Stimulated activated effector memory CD8-positive, alpha-beta T cell treated with anti-CD3 and anti-CD28 coated beads, Interleukin-12 subunit alpha, Interleukin-12 subunit beta, amount 100 ng/mL, for 72 hours (primary cell): ENCODE measurements at regions not wholly inside any gene's neighbourhood (a gene's known extent, or its start where the extent isn't known, plus 50 kb on each side); places are given as distances from the start of the nearest gene placed in this dataset.
"Not testable (repeated sequence)": the region's sequence is repeated elsewhere in the genome, so short reads cannot be mapped to it uniquely, and the experiment has no call there.

Experiments used
- ATAC-seq: fragments of 150-1000 bp; cut with Tn5 transposase; 2 replicates; pipeline ENCODE4 v1.10.0; 2021
- DNase-seq, 2 donors: peaks; one replicate each; pipeline ENCODE4 v3.0.0; 2021 to 2022; ENCODE audit warnings: low spot score in 2 of 2
- H3K27ac Mint-ChIP-seq: one replicate; pipeline ENCODE4 v1.8.0; 2022; ENCODE audit warnings: mild to moderate bottlenecking, mixed read lengths
- H3K36me3 Mint-ChIP-seq: one replicate; pipeline ENCODE4 v1.8.0; 2022; ENCODE audit warnings: mild to moderate bottlenecking, mixed read lengths
- H3K4me1 Mint-ChIP-seq: one replicate; pipeline ENCODE4 v1.8.0; 2022; ENCODE audit warnings: mixed read lengths
- H3K4me3 Mint-ChIP-seq: one replicate; pipeline ENCODE4 v1.8.0; 2022; ENCODE audit warnings: mild to moderate bottlenecking, mixed read lengths
- H3K9me3 Mint-ChIP-seq: one replicate; pipeline ENCODE4 v1.8.0; 2022; ENCODE audit warnings: mixed read lengths

- ATAC-seq = no peak
- DNase-seq = no peak
- Mint-ChIP-seq H3K4me3 (no peak overlapping the region), H3K9me3 (no peaks in the 10 kb centered on the region), H3K27ac (no peak overlapping the region), H3K4me1 (no peaks in the 10 kb centered on the region), H3K36me3 (no peaks in the 10 kb centered on the region)
Measured at GRCh38 chr1:55527831-55528230, 312.7 kb upstream of the USP24 start.

- Mint-ChIP-seq H3K9me3 (no peaks in the 10 kb centered on the region), H3K27ac (no peak overlapping the region), H3K4me3 (no peak overlapping the region), H3K36me3 (no peaks in the 10 kb centered on the region), H3K4me1 (no peaks in the 10 kb centered on the region)
- DNase-seq = no peak
- ATAC-seq = no peak
Measured at GRCh38 chr1:55526716-55527115, 311.6 kb upstream of the USP24 start.

GRCh38 chr1:55524006-55524405 is 308.8 kb upstream of the USP24 start:
- DNase-seq (no peak), ATAC-seq (no peak)
- Mint-ChIP-seq H3K4me3 (no peak overlapping the region), H3K36me3 (no peaks in the 10 kb centered on the region), H3K4me1 (no peaks in the 10 kb centered on the region), H3K9me3 (no peaks in the 10 kb centered on the region), H3K27ac (no peak overlapping the region)

DNA sequence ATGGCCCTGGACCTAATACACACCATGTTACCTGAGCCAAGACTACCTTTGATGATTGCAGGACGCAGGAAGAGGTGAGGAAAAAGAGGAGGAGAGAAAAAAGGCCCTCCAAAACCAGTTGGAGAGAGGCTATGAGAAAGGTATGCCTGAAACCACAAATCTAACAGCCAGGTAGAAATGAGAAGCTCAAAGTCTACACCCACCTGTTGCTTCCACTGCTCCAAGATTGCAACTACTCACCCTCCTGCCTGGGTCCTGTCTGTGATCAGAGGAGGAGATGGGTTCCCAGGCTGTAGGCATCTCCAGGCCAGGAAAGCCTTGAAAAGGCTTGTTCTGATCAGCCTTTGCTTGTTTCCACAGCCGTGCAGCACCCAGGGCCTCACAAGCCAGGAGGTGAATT is 307.8 kb upstream of the USP24 start:
- ATAC-seq (no peak), DNase-seq (no peak)
- Mint-ChIP-seq H3K4me3 (no peak overlapping the region), H3K27ac (no peak overlapping the region), H3K9me3 (no peaks in the 10 kb centered on the region), H3K36me3 (no peaks in the 10 kb centered on the region), H3K4me1 (no peaks in the 10 kb centered on the region)

- ATAC-seq = no peak
- DNase-seq = no peak
- Mint-ChIP-seq H3K4me3 (no peak overlapping the region), H3K27ac (no peak overlapping the region), H3K36me3 (no peaks in the 10 kb centered on the region), H3K4me1 (no peaks in the 10 kb centered on the region), H3K9me3 (no peaks in the 10 kb centered on the region)
Measured at GRCh38 chr1:55522353-55522903, 307.3 kb upstream of the USP24 start.

DNA sequence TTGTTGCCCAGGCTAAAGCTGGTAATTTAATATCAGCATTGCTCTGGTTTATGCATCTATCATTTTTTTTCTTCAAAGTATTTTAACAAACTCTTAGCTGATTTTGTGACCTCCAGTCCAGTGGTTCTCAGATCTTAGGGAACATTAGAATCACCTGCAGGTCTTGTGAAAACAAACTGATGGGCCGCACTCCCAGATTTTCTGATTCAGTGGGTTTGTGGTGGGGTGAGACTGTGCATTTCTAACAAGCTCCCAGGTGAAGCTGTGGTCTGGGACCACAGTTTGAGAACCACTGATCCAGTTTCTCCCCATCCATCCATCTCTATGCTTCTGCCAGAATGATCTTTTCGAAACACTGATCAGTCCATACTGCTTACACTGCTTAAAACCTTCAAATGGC is 305.7 kb upstream of the USP24 start:
- H3K4me3 Mint-ChIP-seq = no peak overlapping the region
- ATAC-seq (no peak), DNase-seq (no peak)
- H3K36me3 Mint-ChIP-seq = no peaks in the 10 kb centered on the region
- no peaks in the 10 kb centered on the region for H3K9me3 Mint-ChIP-seq
- no peak overlapping the region for H3K27ac Mint-ChIP-seq
- H3K4me1 Mint-ChIP-seq = no peaks in the 10 kb centered on the region

- Mint-ChIP-seq H3K4me3 (no peak overlapping the region), H3K4me1 (no peaks in the 10 kb centered on the region), H3K27ac (no peak overlapping the region), H3K9me3 (no peaks in the 10 kb centered on the region), H3K36me3 (no peaks in the 10 kb centered on the region)
- ATAC-seq (no peak), DNase-seq (no peak)
Measured at GRCh38 chr1:55519937-55520683, 304.9 kb upstream of the USP24 start.

GRCh38 chr1:55519276-55519675 is 304.1 kb upstream of the USP24 start:
- DNase-seq (no peak), ATAC-seq (no peak)
- Mint-ChIP-seq H3K27ac (no peak overlapping the region), H3K36me3 (no peaks in the 10 kb centered on the region), H3K9me3 (no peaks in the 10 kb centered on the region), H3K4me3 (no peak overlapping the region), H3K4me1 (no peaks in the 10 kb centered on the region)

DNA sequence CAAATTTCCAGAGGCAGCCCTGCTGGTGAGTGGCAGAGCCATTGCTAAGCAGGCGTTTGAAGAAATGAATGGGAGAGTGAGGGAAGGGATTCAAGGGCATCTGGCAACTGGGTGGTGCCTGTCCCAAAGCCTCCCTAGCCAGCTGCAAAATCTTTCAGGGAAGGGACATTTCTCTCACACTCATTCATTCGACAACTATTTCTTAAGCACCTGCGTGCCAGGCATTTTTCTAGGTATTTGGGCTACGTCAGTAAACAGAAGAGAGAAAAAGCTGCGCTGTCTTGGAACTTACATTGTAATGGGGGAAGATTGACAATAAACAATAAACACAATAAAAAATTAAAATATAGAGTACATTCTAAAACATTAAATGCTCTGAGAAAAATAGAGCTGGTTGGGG is 301.9 kb upstream of the USP24 start:
- no peaks in the 10 kb centered on the region for H3K4me1 Mint-ChIP-seq
- H3K36me3 Mint-ChIP-seq = no peaks in the 10 kb centered on the region
- H3K4me3 Mint-ChIP-seq = no peak overlapping the region
- no peak overlapping the region for H3K27ac Mint-ChIP-seq
- DNase-seq = no peak
- no peaks in the 10 kb centered on the region for H3K9me3 Mint-ChIP-seq
- ATAC-seq = no peak

DNA sequence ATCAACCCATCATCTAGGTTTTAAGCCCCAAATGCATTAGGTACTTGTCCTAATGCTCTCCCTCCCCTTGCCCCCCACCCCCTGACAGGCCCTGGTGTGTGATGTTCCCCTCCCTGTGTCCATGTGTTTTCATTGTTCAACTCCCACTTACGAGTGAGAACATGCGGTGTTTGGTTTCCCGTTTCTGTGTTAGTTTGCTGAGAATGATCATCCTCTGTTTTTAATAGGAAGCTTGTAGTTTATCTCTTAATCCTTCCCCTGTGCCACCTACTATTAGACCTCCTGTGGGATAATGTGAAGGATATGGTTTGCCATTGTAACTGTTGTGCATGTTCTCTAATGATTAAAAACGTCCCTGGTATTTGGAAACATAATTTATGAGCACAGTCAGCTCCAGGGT is 299.4 kb upstream of the USP24 start:
- not testable (repeated sequence) for H3K4me1 Mint-ChIP-seq, H3K36me3 Mint-ChIP-seq, H3K4me3 Mint-ChIP-seq, DNase-seq, H3K9me3 Mint-ChIP-seq, H3K27ac Mint-ChIP-seq, ATAC-seq

GRCh38 chr1:55512466-55512865 is 297.3 kb upstream of the USP24 start:
- DNase-seq (no peak), ATAC-seq (no peak)
- Mint-ChIP-seq H3K9me3 (no peaks in the 10 kb centered on the region), H3K4me3 (no peak overlapping the region), H3K27ac (no peak overlapping the region), H3K36me3 (no peaks in the 10 kb centered on the region), H3K4me1 (no peaks in the 10 kb centered on the region)

GRCh38 chr1:55507578-55507931 is 292.4 kb upstream of the USP24 start:
- DNase-seq (no peak), ATAC-seq (peak; percentile 29)
- H3K36me3 Mint-ChIP-seq = no peaks in the 10 kb centered on the region
- no peak overlapping the region for H3K27ac Mint-ChIP-seq
- H3K4me3 Mint-ChIP-seq = no peak overlapping the region
- H3K4me1 Mint-ChIP-seq = no peaks in the 10 kb centered on the region
- no peaks in the 10 kb centered on the region for H3K9me3 Mint-ChIP-seq

DNA sequence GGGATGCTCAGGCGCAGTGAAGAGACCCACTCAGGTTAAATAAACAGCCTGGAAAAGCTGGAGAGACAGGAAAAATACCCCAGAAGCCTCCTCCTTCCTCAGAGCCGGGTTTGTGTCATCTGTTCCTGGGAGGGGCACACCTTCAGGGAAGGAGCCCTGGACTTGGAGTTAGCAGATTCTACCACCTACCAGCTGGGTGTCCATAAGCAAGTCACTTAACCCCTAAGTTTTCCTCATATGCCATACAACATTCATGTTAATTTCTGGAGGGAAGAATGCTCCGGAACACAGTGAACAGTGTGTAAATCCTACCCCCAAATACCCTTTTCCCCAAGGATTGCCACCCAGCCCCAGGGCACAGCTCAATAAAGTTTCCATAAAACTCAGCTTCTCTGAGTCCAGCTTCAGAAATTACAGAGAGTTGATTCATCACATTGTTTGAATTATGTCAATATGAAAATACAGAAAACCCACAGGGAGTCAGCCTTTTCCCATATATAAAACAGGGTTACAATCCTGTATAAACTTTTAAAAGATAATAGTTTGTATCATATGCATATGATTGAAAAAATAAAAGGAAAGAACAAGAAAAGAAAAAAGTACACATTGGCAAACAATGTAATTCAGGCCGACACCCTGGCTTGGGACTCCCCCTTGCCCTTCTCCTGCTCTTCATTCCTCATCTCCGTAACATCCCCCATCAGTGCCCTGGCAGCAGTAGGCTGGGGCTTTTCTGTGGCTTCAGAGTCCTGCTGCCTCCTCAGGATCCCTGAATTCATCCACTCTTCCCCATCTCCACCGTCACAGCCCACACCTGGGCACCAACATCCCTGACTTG is 291.8 kb upstream of the USP24 start:
- ATAC-seq = no peak
- no peak overlapping the region for H3K27ac Mint-ChIP-seq
- no peak for DNase-seq
- no peaks in the 10 kb centered on the region for H3K9me3 Mint-ChIP-seq
- no peak overlapping the region for H3K4me3 Mint-ChIP-seq
- H3K4me1 Mint-ChIP-seq = no peaks in the 10 kb centered on the region
- no peaks in the 10 kb centered on the region for H3K36me3 Mint-ChIP-seq

GRCh38 chr1:55505326-55505725 is 290.2 kb upstream of the USP24 start:
- Mint-ChIP-seq H3K36me3 (no peaks in the 10 kb centered on the region), H3K9me3 (no peaks in the 10 kb centered on the region), H3K4me3 (no peak overlapping the region), H3K4me1 (no peaks in the 10 kb centered on the region), H3K27ac (no peak overlapping the region)
- ATAC-seq = no peak
- no peak for DNase-seq

DNA sequence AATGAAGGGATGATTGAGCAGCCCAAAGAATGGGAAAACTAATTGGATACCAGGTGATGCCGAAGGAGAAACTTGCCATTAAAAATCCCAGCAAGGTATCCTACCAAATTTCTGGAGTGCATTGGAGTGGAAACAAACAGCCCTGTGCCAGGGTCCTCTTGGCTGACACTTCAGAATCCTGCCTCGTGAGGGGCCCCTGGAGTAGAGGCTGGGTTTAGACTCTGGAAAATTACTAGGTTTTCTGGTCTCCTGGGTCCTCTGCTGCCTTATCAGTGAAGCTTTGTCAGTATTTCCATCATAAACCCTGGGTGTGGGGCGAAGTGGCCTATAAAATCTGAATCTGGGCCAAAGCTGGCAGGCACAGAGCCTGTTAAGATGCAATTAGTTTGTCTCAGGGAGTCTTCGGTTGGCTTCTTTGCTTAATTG is 289.2 kb upstream of the USP24 start:
- DNase-seq = no peak
- no peaks in the 10 kb centered on the region for H3K4me1 Mint-ChIP-seq

More for the DNA sequence above, 289.2 kb upstream of the USP24 start:
- no peak for ATAC-seq
- Mint-ChIP-seq H3K36me3 (no peaks in the 10 kb centered on the region), H3K27ac (no peak overlapping the region), H3K9me3 (no peaks in the 10 kb centered on the region), H3K4me3 (no peak overlapping the region)
